HG03064 (cell line): ENCODE measurements at regions not wholly inside any gene's neighbourhood (a gene's known extent, or its start where the extent isn't known, plus 50 kb on each side); places are given as distances from the start of the nearest gene placed in this dataset.

Experiments used
- ATAC-seq: cut with Tn5 transposase; IDR thresholded peaks from one replicate; pipeline ENCODE4 v1.9.1; 2021; ENCODE audit warnings: low read depth; ENCODE audit not compliant: unreplicated experiment

- no peak for ATAC-seq
Measured at GRCh38 chr2:47315475-47315874, 53.6 kb upstream of the EPCAM start.

GRCh38 chr2:47313728-47314127 lies 55.4 kb upstream of the EPCAM start:
- no peak for ATAC-seq

GRCh38 chr2:47313141-47313691 lies 55.9 kb upstream of the EPCAM start:
- ATAC-seq: no peak

GRCh38 chr2:47312491-47312850 lies 56.6 kb upstream of the EPCAM start:
- no peak for ATAC-seq

- no peak for ATAC-seq
Measured at GRCh38 chr2:47311764-47312490, 57.2 kb upstream of the EPCAM start.

- peak; percentile 13 for ATAC-seq
Measured at GRCh38 chr2:47310801-47311560, 58.1 kb upstream of the EPCAM start.

GRCh38 chr2:47309952-47310800 lies 58.9 kb upstream of the EPCAM start:
- ATAC-seq: peak; percentile 81

- no peak for ATAC-seq
Measured at GRCh38 chr2:47309472-47309951, 59.6 kb upstream of the EPCAM start.

GRCh38 chr2:47307066-47307465 lies 62.0 kb upstream of the EPCAM start:
- ATAC-seq: no peak

- no peak for ATAC-seq
Measured at GRCh38 chr2:47304654-47305053, 64.5 kb upstream of the EPCAM start.

- ATAC-seq: no peak
Measured at GRCh38 chr2:47303341-47304148, 65.6 kb upstream of the EPCAM start.

- ATAC-seq: no peak
Measured at GRCh38 chr2:47302308-47302707, 66.8 kb upstream of the EPCAM start.

- ATAC-seq: no peak
Measured at GRCh38 chr2:47301731-47302130, 67.4 kb upstream of the EPCAM start.

GRCh38 chr2:47301277-47301618 lies 67.9 kb upstream of the EPCAM start:
- ATAC-seq: peak; percentile 49

- ATAC-seq: peak; percentile 81
Measured at GRCh38 chr2:47300609-47301276, 68.4 kb upstream of the EPCAM start.

GRCh38 chr2:47300081-47300480 lies 69.0 kb upstream of the EPCAM start:
- ATAC-seq: no peak

- ATAC-seq: no peak
Measured at GRCh38 chr2:47299555-47299954, 69.6 kb upstream of the EPCAM start.

- ATAC-seq: no peak
Measured at GRCh38 chr2:47298771-47299170, 70.3 kb upstream of the EPCAM start.

GRCh38 chr2:47297767-47298425 lies 71.2 kb upstream of the EPCAM start:
- no peak for ATAC-seq
